NT2/D1 (cell line): ENCODE measurements at regions not wholly inside any gene's neighbourhood (a gene's known extent, or its start where the extent isn't known, plus 50 kb on each side); places are given as distances from the start of the nearest gene placed in this dataset.

ENCODE experiments used
- YY1 ChIP-seq: IDR thresholded peaks from 2 replicates; pipeline ENCODE4 v1.6.1; 2011; ENCODE audit not compliant: insufficient read length, insufficient read depth
- ZNF274 ChIP-seq: IDR thresholded peaks from 2 replicates; pipeline ENCODE4 v1.6.1; 2011; ENCODE audit warnings: mild to moderate bottlenecking, low read depth, low read length

GRCh38 chrY:11099004-11099403 is 1571.3 kb downstream of the TSPY10 start:
- TF ChIP-seq ZNF274 (no peak), YY1 (no peak)
